SU-DHL-6 (cell line): ENCODE measurements at regions not wholly inside any gene's neighbourhood (a gene's known extent, or its start where the extent isn't known, plus 50 kb on each side); places are given as distances from the start of the nearest gene placed in this dataset.

Experiments
- H2AFZ ChIP-seq: fragments of 200-600 bp; sonication (generic); 2 replicates; pipeline ENCODE4 v1.6.1; 2014; ENCODE audit warnings: low read depth, mild to moderate bottlenecking, moderate library complexity, mixed read lengths, antibody characterized with exemption, low read length; ENCODE audit not compliant: severe bottlenecking
- H3F3A ChIP-seq: fragments of 200-600 bp; shearing (Covaris generic); 2 replicates; pipeline ENCODE4 v1.6.0; 2016; ENCODE audit warnings: antibody characterized with exemption, mild to moderate bottlenecking; ENCODE audit not compliant: insufficient read depth
- H3K27ac ChIP-seq: fragments of 200-600 bp; sonication (generic); 2 replicates; pipeline ENCODE4 v1.5.1; 2016; ENCODE audit warnings: low read depth, mild to moderate bottlenecking, low read length, moderate library complexity, mixed read lengths
- H3K27me3 ChIP-seq: fragments of 200-600 bp; sonication (generic), shearing (Covaris generic); 2 replicates; pipeline ENCODE4 v1.6.0; 2014; ENCODE audit warnings: mild to moderate bottlenecking, low read length
- H3K36me3 ChIP-seq: fragments of 200-600 bp; sonication (generic); 2 replicates; pipeline ENCODE4 v1.6.1; 2014; ENCODE audit warnings: mild to moderate bottlenecking, low read length, mixed read lengths
- H3K4me2 ChIP-seq: fragments of 300-600, 200-600 bp; shearing (Covaris generic), sonication (generic); 2 replicates; pipeline ENCODE4 v1.6.0; 2014; ENCODE audit warnings: low read length, low read depth, mild to moderate bottlenecking; ENCODE audit not compliant: poor library complexity, severe bottlenecking
- H3K4me3 ChIP-seq: fragments of 200-600 bp; sonication (generic); 2 replicates; pipeline ENCODE4 v1.5.1; 2014; ENCODE audit warnings: antibody characterized with exemption, low read length, mild to moderate bottlenecking, mixed read lengths; ENCODE audit not compliant: insufficient read depth, poor library complexity, severe bottlenecking
- H3K79me2 ChIP-seq: fragments of 200-600 bp; sonication (generic); 2 replicates; pipeline ENCODE4 v1.6.1; 2014; ENCODE audit warnings: mild to moderate bottlenecking, low read length, moderate library complexity; ENCODE audit not compliant: insufficient read depth
- H3K9ac ChIP-seq: fragments of 200-600 bp; sonication (generic); 2 replicates; pipeline ENCODE4 v1.7.0; 2014; ENCODE audit warnings: mild to moderate bottlenecking, low read length
- H3K9me2 ChIP-seq: fragments of 200-600 bp; sonication (generic); replicated peaks from 2 replicates; pipeline ENCODE4 v1.6.1; 2014; ENCODE audit warnings: low read length; ENCODE audit not compliant: insufficient read depth
- H3K9me3 ChIP-seq: fragments of 200-600 bp; sonication (generic); 2 replicates; pipeline ENCODE4 v1.6.1; 2014; ENCODE audit warnings: low read length, mixed read lengths; ENCODE audit not compliant: insufficient read depth
- H4K20me1 ChIP-seq: fragments of 200-600 bp; sonication (generic); 2 replicates; pipeline ENCODE4 v1.6.1; 2014; ENCODE audit warnings: low read depth, mild to moderate bottlenecking, antibody characterized with exemption, low read length, moderate library complexity, mixed read lengths
- EZH2phosphoT487 ChIP-seq: fragments of 200-600 bp; sonication (generic), shearing (Covaris generic); conservative IDR thresholded peaks from 2 replicates; pipeline ENCODE4 v1.6.1; 2018; ENCODE audit warnings: mild to moderate bottlenecking, antibody characterized with exemption, low read length, moderate library complexity, mixed read lengths
- TF ChIP-seq, protein P1 (sequence below): fragments of 200-600 bp; sonication (generic); IDR thresholded peaks from one replicate; pipeline ENCODE4 v1.5.1; 2017; ENCODE audit warnings: antibody characterized with exemption, mild to moderate bottlenecking, low read length, moderate library complexity; ENCODE audit not compliant: insufficient read depth, poor library complexity, severe bottlenecking

DNA sequence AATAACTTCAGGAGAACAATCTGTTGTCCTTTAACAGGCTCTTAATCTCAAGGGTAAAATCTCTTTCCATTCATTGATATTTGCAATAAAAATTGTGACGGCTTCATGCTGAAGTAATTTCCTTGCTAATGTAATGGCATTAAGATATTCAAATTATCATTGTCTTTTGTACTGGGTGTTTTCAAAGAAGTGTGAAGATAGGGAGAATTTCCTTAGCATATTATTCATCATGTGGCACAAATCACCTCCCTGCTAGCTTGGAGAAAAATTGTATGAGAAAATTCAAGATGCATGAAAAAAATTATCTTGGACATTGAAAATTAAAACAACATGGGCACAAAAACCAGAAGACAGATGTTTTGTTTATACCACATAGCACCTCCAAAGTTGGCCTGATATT is 63.6 kb upstream of the ARID2 start:
- H3K9me3 ChIP-seq = no peaks in the 10 kb centered on the region
- no peaks in the 10 kb centered on the region for H3K36me3 ChIP-seq
- TF ChIP-seq EZH2phosphoT487 = no peak
- TF ChIP-seq, protein P1, sequence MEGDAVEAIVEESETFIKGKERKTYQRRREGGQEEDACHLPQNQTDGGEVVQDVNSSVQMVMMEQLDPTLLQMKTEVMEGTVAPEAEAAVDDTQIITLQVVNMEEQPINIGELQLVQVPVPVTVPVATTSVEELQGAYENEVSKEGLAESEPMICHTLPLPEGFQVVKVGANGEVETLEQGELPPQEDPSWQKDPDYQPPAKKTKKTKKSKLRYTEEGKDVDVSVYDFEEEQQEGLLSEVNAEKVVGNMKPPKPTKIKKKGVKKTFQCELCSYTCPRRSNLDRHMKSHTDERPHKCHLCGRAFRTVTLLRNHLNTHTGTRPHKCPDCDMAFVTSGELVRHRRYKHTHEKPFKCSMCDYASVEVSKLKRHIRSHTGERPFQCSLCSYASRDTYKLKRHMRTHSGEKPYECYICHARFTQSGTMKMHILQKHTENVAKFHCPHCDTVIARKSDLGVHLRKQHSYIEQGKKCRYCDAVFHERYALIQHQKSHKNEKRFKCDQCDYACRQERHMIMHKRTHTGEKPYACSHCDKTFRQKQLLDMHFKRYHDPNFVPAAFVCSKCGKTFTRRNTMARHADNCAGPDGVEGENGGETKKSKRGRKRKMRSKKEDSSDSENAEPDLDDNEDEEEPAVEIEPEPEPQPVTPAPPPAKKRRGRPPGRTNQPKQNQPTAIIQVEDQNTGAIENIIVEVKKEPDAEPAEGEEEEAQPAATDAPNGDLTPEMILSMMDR = no peak
- no peak overlapping the region for H3K4me2 ChIP-seq
- H3K9ac ChIP-seq = no peak overlapping the region
- H3K4me3 ChIP-seq = no peak overlapping the region
- H3F3A ChIP-seq = no peaks in the 10 kb centered on the region
- H2AFZ ChIP-seq = no peak overlapping the region
- H3K27ac ChIP-seq = no peak overlapping the region
- no peaks in the 10 kb centered on the region for H4K20me1 ChIP-seq
- H3K27me3 ChIP-seq = no peaks in the 10 kb centered on the region
- H3K79me2 ChIP-seq = no peaks in the 10 kb centered on the region
- H3K9me2 ChIP-seq = no peaks in the 10 kb centered on the region

DNA sequence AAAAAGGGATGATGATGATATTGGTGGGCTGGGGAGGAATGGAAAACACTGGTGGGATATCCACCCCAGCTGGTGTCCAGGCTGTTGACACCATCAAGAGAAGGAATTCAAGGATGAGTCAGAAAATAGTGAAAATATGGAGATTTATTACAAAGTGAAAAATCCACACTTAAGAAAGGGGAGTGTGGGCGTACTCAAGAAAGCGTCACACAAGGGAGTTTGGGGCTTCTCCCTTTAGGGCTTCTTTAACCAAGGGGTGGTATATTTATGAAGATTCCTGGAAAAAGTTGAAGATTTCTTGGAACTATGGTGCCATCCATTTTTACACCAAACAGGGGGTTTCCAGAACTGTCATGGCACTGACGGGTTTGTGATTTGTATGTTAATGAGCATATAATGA is 63.1 kb upstream of the ARID2 start:
- Histone ChIP-seq H3K4me3 (no peak overlapping the region), H3K36me3 (no peaks in the 10 kb centered on the region), H3K9ac (no peak overlapping the region), H4K20me1 (no peaks in the 10 kb centered on the region), H3F3A (no peaks in the 10 kb centered on the region), H3K79me2 (no peaks in the 10 kb centered on the region), H3K4me2 (no peak overlapping the region), H3K9me2 (no peaks in the 10 kb centered on the region), H3K27me3 (no peaks in the 10 kb centered on the region), H3K27ac (no peak overlapping the region), H3K9me3 (no peaks in the 10 kb centered on the region), H2AFZ (no peak overlapping the region)
- TF ChIP-seq, protein P1 = no peak
- TF ChIP-seq EZH2phosphoT487 = no peak

DNA sequence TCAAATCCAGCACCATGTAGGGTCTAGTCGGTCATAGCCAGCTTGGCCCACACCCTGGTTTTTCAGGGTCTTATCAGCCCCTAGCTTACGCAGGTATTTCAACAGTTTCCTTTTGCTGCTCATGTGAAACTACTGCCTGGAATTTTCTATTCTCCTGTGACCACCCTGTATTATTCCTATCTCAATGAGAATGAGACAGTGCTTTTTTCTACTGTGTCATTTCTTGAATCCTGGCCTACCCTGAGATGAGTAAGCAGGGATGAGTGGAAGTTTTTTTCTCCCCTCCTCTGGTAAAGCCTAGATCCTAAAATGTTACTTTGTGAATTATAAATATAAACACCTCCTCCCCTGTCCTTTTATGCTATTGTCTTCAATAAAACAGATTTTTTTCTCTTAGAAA is 62.7 kb upstream of the ARID2 start:
- no peaks in the 10 kb centered on the region for H3K79me2 ChIP-seq
- TF ChIP-seq EZH2phosphoT487 = no peak
- TF ChIP-seq, protein P1 = no peak
- no peaks in the 10 kb centered on the region for H4K20me1 ChIP-seq
- H3K27me3 ChIP-seq = no peaks in the 10 kb centered on the region
- no peak overlapping the region for H3K27ac ChIP-seq
- H3K9me2 ChIP-seq = no peaks in the 10 kb centered on the region
- no peaks in the 10 kb centered on the region for H3K36me3 ChIP-seq
- H3K9me3 ChIP-seq = no peaks in the 10 kb centered on the region
- H3F3A ChIP-seq = no peaks in the 10 kb centered on the region
- H3K4me2 ChIP-seq = no peak overlapping the region
- no peak overlapping the region for H2AFZ ChIP-seq
- no peak overlapping the region for H3K9ac ChIP-seq
- H3K4me3 ChIP-seq = no peak overlapping the region

DNA sequence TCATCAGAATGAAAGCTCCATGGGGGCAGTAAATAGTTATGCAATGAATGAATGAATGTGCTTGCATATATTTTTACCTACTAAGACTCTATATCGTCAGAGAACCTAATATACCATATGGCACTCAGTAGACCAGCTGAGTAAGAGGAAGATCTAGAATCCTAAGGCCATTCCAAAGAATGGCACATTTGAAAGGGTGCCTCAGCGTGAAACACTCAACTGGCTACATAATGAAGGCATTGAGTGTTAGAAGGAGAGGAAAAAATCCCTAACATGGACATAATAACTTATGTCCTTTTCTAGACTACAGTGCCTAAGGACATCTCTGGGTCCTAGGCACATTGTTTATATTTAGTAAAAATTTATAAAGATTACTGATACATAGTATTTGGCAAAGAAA is 61.7 kb upstream of the ARID2 start:
- Histone ChIP-seq H3K9me2 (no peaks in the 10 kb centered on the region), H3K27ac (no peak overlapping the region), H2AFZ (no peak overlapping the region), H3K9ac (no peak overlapping the region), H3K4me2 (no peak overlapping the region), H3K79me2 (no peaks in the 10 kb centered on the region), H4K20me1 (no peaks in the 10 kb centered on the region), H3K27me3 (no peaks in the 10 kb centered on the region), H3K9me3 (no peaks in the 10 kb centered on the region), H3K4me3 (no peak overlapping the region), H3F3A (no peaks in the 10 kb centered on the region), H3K36me3 (no peaks in the 10 kb centered on the region)
- TF ChIP-seq EZH2phosphoT487 = no peak
- TF ChIP-seq, protein P1 = no peak
